AG04449 (cell line): ENCODE measurements at regions not wholly inside any gene's neighbourhood (a gene's known extent, or its start where the extent isn't known, plus 50 kb on each side); places are given as distances from the start of the nearest gene placed in this dataset.

ENCODE experiments used
- CTCF ChIA-PET: fragments of 350-600 bp; formaldehyde crosslinking; extraction: SDS; loops from one replicate; lab custom pipeline; 2021; ENCODE audit warnings: antibody characterized with exemption; lab: Yijun Ruan, JAX
- POLR2A ChIA-PET: fragments of 400-600, 350-600 bp; formaldehyde crosslinking; extraction: SDS; loops from one replicate; lab custom pipeline; 2020; ENCODE audit warnings: antibody characterized with exemption, inconsistent platforms; lab: Yijun Ruan, JAX
- DNase-seq: peaks from one replicate; pipeline ENCODE4 v3.0.0-alpha.2; 2010; ENCODE audit warnings: low read depth, low spot score
- H3K4me3 ChIP-seq: 2 replicates; pipeline ENCODE4 v1.5.1; 2011; ENCODE audit warnings: low read depth, mild to moderate bottlenecking, control low read depth, low read length
- CTCF ChIP-seq: IDR thresholded peaks from one replicate; pipeline ENCODE4 v1.5.1; 2011; ENCODE audit warnings: mild to moderate bottlenecking, moderate library complexity, low read length, control low read depth, inconsistent platforms; ENCODE audit not compliant: insufficient read depth; ENCODE audit errors: missing control alignments

- POLR2A ChIA-PET: no interaction called here
- no peak overlapping the region for H3K4me3 ChIP-seq
- no peak for DNase-seq
- no peak for TF ChIP-seq CTCF
- CTCF ChIA-PET: no interaction called here
Measured at GRCh38 chr2:56571074-56571473, 387.3 kb downstream of the CCDC85A start.

GRCh38 chr2:56576001-56576400 lies 392.2 kb downstream of the CCDC85A start:
- H3K4me3 ChIP-seq: no peak overlapping the region
- DNase-seq: no peak
- no peak for TF ChIP-seq CTCF
- CTCF ChIA-PET: interaction anchor here (1.3 kb wide), 1 partner anchor 11 kb away, joined by 3 read pairs; no protein-coding TSS in a partner anchor
- POLR2A ChIA-PET: no interaction called here

- POLR2A ChIA-PET: no interaction called here
- DNase-seq: peak; percentile 73
- CTCF ChIA-PET: no interaction called here
- H3K4me3 ChIP-seq: no peak overlapping the region
- TF ChIP-seq CTCF: no peak
Measured at GRCh38 chr2:56580242-56580641, 396.5 kb downstream of the CCDC85A start.

- ChIA-PET CTCF (no interaction called here), POLR2A (no interaction called here)
- H3K4me3 ChIP-seq: no peak overlapping the region
- no peak for TF ChIP-seq CTCF
- DNase-seq: no peak
Measured at GRCh38 chr2:56582570-56582969, 398.8 kb downstream of the CCDC85A start.

- no peak overlapping the region for H3K4me3 ChIP-seq
- DNase-seq: no peak
- POLR2A ChIA-PET: no interaction called here
- TF ChIP-seq CTCF: no peak
- CTCF ChIA-PET: no interaction called here
Measured at GRCh38 chr2:56583796-56584315, 400.1 kb downstream of the CCDC85A start.

GRCh38 chr2:56587456-56587855 lies 403.7 kb downstream of the CCDC85A start:
- ChIA-PET POLR2A (no interaction called here), CTCF (interaction anchor here (1.2 kb wide), 1 partner anchor 404 kb away, joined by 4 read pairs; the partner anchor contains the start of gene CCDC85A)
- no peak for DNase-seq
- no peak for TF ChIP-seq CTCF
- no peak overlapping the region for H3K4me3 ChIP-seq
